IMR-90 (cell line): ENCODE measurements at regions not wholly inside any gene's neighbourhood (a gene's known extent, or its start where the extent isn't known, plus 50 kb on each side); places are given as distances from the start of the nearest gene placed in this dataset.

Source experiments
- ATAC-seq: fragments of 200-7000 bp; cut with Tn5 transposase; 2 replicates; pipeline ENCODE4 v1.9.1; 2020; ENCODE audit warnings: low read depth, mild to moderate bottlenecking, moderate library complexity
- BruUV-seq: library from RNA; stranded (reverse); fragments of 400-500 nt; replicated peaks from 2 replicates; lab custom pipeline; 2021; lab: Mats Ljungman, UMichigan
- CTCF ChIA-PET: fragments of 300-600 bp; formaldehyde crosslinking; extraction: SDS; loops from one replicate; lab custom pipeline; 2021; ENCODE audit warnings: antibody characterized with exemption; lab: Yijun Ruan, JAX
- POLR2A ChIA-PET: fragments of 300-600 bp; sonication (Branson Sonifier 250); formaldehyde crosslinking; loops from one replicate; lab custom pipeline; 2022; ENCODE audit warnings: antibody characterized with exemption; ENCODE audit not compliant: unreplicated experiment; lab: Charles Lee
- DNase-seq: peaks from one replicate; pipeline ENCODE4 v3.0.0; 2013
- H2AFZ ChIP-seq: replicated peaks from 2 replicates; pipeline ENCODE3; 2013; ENCODE audit warnings: low read length, mild to moderate bottlenecking; ENCODE audit not compliant: poor library complexity
- H2AK5ac ChIP-seq: 2 replicates; pipeline ENCODE4 v1.6.1; 2013; ENCODE audit warnings: low read depth, low read length, inconsistent platforms
- H2AK9ac ChIP-seq: replicated peaks from 2 replicates; pipeline ENCODE3; 2013; ENCODE audit warnings: mild to moderate bottlenecking, low read depth, low read length, moderate library complexity; ENCODE audit not compliant: poor library complexity
- H2BK120ac ChIP-seq: 2 replicates; pipeline ENCODE4 v1.6.1; 2013; ENCODE audit warnings: low read depth, low read length, inconsistent platforms
- H2BK15ac ChIP-seq: 3 replicates; pipeline ENCODE4 v1.6.1; 2013; ENCODE audit warnings: low read depth, low read length, inconsistent platforms
- H2BK20ac ChIP-seq: 2 replicates; pipeline ENCODE4 v1.6.1; 2013; ENCODE audit warnings: low read depth, mild to moderate bottlenecking, inconsistent platforms, low read length, moderate library complexity
- H2BK5ac ChIP-seq: 2 replicates; pipeline ENCODE4 v1.6.1; 2013; ENCODE audit warnings: mild to moderate bottlenecking, low read depth, low read length, inconsistent platforms; ENCODE audit not compliant: poor library complexity, severe bottlenecking
- H3K14ac ChIP-seq: replicated peaks from 2 replicates; pipeline ENCODE4 v1.6.1; 2013; ENCODE audit warnings: low read depth, low read length, inconsistent platforms
- H3K18ac ChIP-seq: 2 replicates; pipeline ENCODE4 v1.6.1; 2013; ENCODE audit warnings: low read depth, low read length, control low read depth
- H3K23ac ChIP-seq: 2 replicates; pipeline ENCODE4 v1.6.1; 2013; ENCODE audit warnings: low read depth, low read length, inconsistent platforms
- H3K27ac ChIP-seq: 2 replicates; pipeline ENCODE4 v1.5.1; 2013; ENCODE audit warnings: mild to moderate bottlenecking, control low read depth, low read length; ENCODE audit not compliant: insufficient read depth
- H3K27me3 ChIP-seq: 2 replicates; pipeline ENCODE4 v1.6.1; 2013; ENCODE audit warnings: low read length; ENCODE audit not compliant: control insufficient read depth, insufficient read depth
- H3K36me3 ChIP-seq: 2 replicates; pipeline ENCODE4 v1.6.1; 2013; ENCODE audit warnings: low read length, mixed read lengths; ENCODE audit not compliant: control insufficient read depth, insufficient read depth
- H3K4ac ChIP-seq: 2 replicates; pipeline ENCODE4 v1.6.1; 2013; ENCODE audit warnings: low read depth, low read length, inconsistent platforms
- H3K4me1 ChIP-seq: 2 replicates; pipeline ENCODE4 v1.6.1; 2013; ENCODE audit warnings: low read length, mixed read lengths; ENCODE audit not compliant: control insufficient read depth, insufficient read depth
- H3K4me2 ChIP-seq: 2 replicates; pipeline ENCODE4 v1.6.1; 2013; ENCODE audit warnings: low read depth, mild to moderate bottlenecking, control low read depth, low read length, moderate library complexity
- H3K4me3 ChIP-seq: 2 replicates; pipeline ENCODE4 v1.5.1; 2013; ENCODE audit warnings: low read depth, mild to moderate bottlenecking, control low read depth, low read length, moderate library complexity; ENCODE audit not compliant: insufficient read depth
- H3K56ac ChIP-seq: 2 replicates; pipeline ENCODE4 v1.6.1; 2013; ENCODE audit warnings: low read length, inconsistent platforms; ENCODE audit not compliant: insufficient read depth; ENCODE audit errors: extremely low read depth
- H3K79me1 ChIP-seq, 2 experiments: 2 replicates each; pipeline ENCODE4 v1.6.1; 2013; ENCODE audit warnings: low read length in 2 of 2, inconsistent platforms in 1 of 2, low read depth in 1 of 2
- H3K9ac ChIP-seq: 2 replicates; pipeline ENCODE4 v1.6.1; 2013; ENCODE audit warnings: low read depth, low read length, control low read depth
- H3K9me1 ChIP-seq: 2 replicates; pipeline ENCODE4 v1.6.1; 2013; ENCODE audit warnings: low read length, inconsistent platforms; ENCODE audit not compliant: insufficient read depth
- H3K9me3 ChIP-seq: 2 replicates; pipeline ENCODE4 v1.6.1; 2013; ENCODE audit warnings: low read length; ENCODE audit not compliant: control insufficient read depth, insufficient read depth
- H4K20me1 ChIP-seq: 2 replicates; pipeline ENCODE4 v1.6.1; 2013; ENCODE audit warnings: low read length, inconsistent platforms; ENCODE audit not compliant: insufficient read depth
- H4K5ac ChIP-seq: 2 replicates; pipeline ENCODE4 v1.6.1; 2013; ENCODE audit warnings: mild to moderate bottlenecking, low read depth, low read length, control low read depth
- H4K8ac ChIP-seq, 2 experiments: 2 replicates each; pipeline ENCODE4 v1.6.1; 2013; ENCODE audit warnings: low read depth in 2 of 2, low read length in 2 of 2, control low read depth in 1 of 2, inconsistent platforms in 1 of 2
- H4K91ac ChIP-seq: 2 replicates; pipeline ENCODE4 v1.6.1; 2013; ENCODE audit warnings: low read depth, low read length, inconsistent platforms; ENCODE audit not compliant: insufficient read depth
- CEBPB ChIP-seq: IDR thresholded peaks from 2 replicates; pipeline ENCODE4 v1.6.1; 2012; ENCODE audit warnings: low read depth, low read length, improper control_type of control experiment
- ELK1 ChIP-seq: fragments of 150-350 bp; IDR thresholded peaks from 2 replicates; pipeline ENCODE4 v1.6.1; 2016; ENCODE audit warnings: low read depth, mild to moderate bottlenecking, low read length, moderate library complexity, borderline replicate concordance
- MXI1 ChIP-seq: IDR thresholded peaks from 2 replicates; pipeline ENCODE4 v1.6.1; 2012; ENCODE audit warnings: low read depth, mild to moderate bottlenecking, low read length, moderate library complexity, borderline replicate concordance
- POLR2A ChIP-seq: IDR thresholded peaks from 2 replicates; pipeline ENCODE4 v1.6.1; 2012; ENCODE audit warnings: mild to moderate bottlenecking, low read depth, low read length
- RCOR1 ChIP-seq: IDR thresholded peaks from 2 replicates; pipeline ENCODE4 v1.6.1; 2012; ENCODE audit warnings: mild to moderate bottlenecking, low read length, improper control_type of control experiment; ENCODE audit not compliant: insufficient replicate concordance
- RFX5 ChIP-seq: IDR thresholded peaks from 2 replicates; pipeline ENCODE4 v1.8.0; 2012; ENCODE audit warnings: low read depth, mild to moderate bottlenecking, low read length, moderate library complexity
- USF2 ChIP-seq: fragments of 150-350 bp; IDR thresholded peaks from 2 replicates; pipeline ENCODE4 v1.6.1; 2017; ENCODE audit warnings: mild to moderate bottlenecking, antibody characterized with exemption, low read length, low read depth
- dilution Hi-C: fragments of 300-500 bp; cut with HindIII; formaldehyde crosslinking; loops from one replicate; pipeline ENCODE4 v1.14.3; 2018; ENCODE audit warnings: low sequenced_read_pairs; ENCODE audit not compliant: unreplicated experiment
- in situ Hi-C: fragments of 300-500 bp; cut with MboI; formaldehyde crosslinking; loops from 3 replicates; pipeline ENCODE4 v1.14.3; 2019; ENCODE audit warnings: low sequenced_read_pairs, inconsistent platforms, mixed read lengths
- intact Hi-C: fragments of 100-400 bp; cut with micrococcal nuclease; formaldehyde crosslinking; loops from 2 replicates; pipeline ENCODE4 v1.10.0; 2022

- Histone ChIP-seq H3K4me3 (no peak overlapping the region), H3K36me3 (no peaks in the 10 kb centered on the region), H2AK5ac (no peak overlapping the region), H2BK20ac (no peak overlapping the region), H3K14ac (no peak overlapping the region), H3K23ac (no peak overlapping the region), H3K4ac (no peak overlapping the region), H3K4me1 (no peaks in the 10 kb centered on the region), H3K56ac (no peak overlapping the region), H4K5ac (no peak overlapping the region), H3K9ac (no peak overlapping the region), H3K27ac (no peak overlapping the region), H4K91ac (no peak overlapping the region), H3K27me3 (no peaks in the 10 kb centered on the region), H3K9me1 (no peaks in the 10 kb centered on the region), H2BK120ac (no peak overlapping the region), H3K79me1 (no peaks in the 10 kb centered on the region), H2BK5ac (no peak overlapping the region), H2BK15ac (no peak overlapping the region), H3K4me2 (no peak overlapping the region), H2AK9ac (no peak overlapping the region), H4K20me1 (no peaks in the 10 kb centered on the region), H3K18ac (no peak overlapping the region), H4K8ac (no peak overlapping the region), H3K9me3 (no peaks in the 10 kb centered on the region), H2AFZ (no peak overlapping the region)
- DNase-seq (no peak), ATAC-seq (no peak)
- intact Hi-C loops, result no loop called here
- TF ChIP-seq ELK1 (no peak), USF2 (no peak), CEBPB (no peak), RCOR1 (no peak), RFX5 (no peak), POLR2A (no peak), MXI1 (no peak)
- in situ Hi-C loops, result no loop called here
- ChIA-PET CTCF (no interaction called here), POLR2A (no interaction called here)
- dilution Hi-C loops, result no loop called here
- no TSS peak for BruUV-seq
These were observed 426.6 kb upstream of the MAP3K7 start for GRCh38 chr6:91013511-91013910.
